NCI-H345 (cell line): ENCODE measurements at regions not wholly inside any gene's neighbourhood (a gene's known extent, or its start where the extent isn't known, plus 50 kb on each side); places are given as distances from the start of the nearest gene placed in this dataset.
"Not testable (repeated sequence)": the region's sequence is repeated elsewhere in the genome, so short reads cannot be mapped to it uniquely, and the experiment has no call there.

Experiments
- DNase-seq: peaks from one replicate; lab custom pipeline; 2025; lab: John Stamatoyannopoulos, UW

- no peak for DNase-seq
Measured at GRCh38 chr19:29054886-29055675, 157.9 kb downstream of the UQCRFS1 start.

GRCh38 chr19:29048873-29049272 lies 164.1 kb downstream of the UQCRFS1 start:
- DNase-seq: no peak

- DNase-seq: no peak
Measured at GRCh38 chr19:29045679-29046254, 167.2 kb downstream of the UQCRFS1 start.

- no peak for DNase-seq
Measured at GRCh38 chr19:29044037-29044436, 168.9 kb downstream of the UQCRFS1 start.

GRCh38 chr19:29042450-29042849 lies 170.5 kb downstream of the UQCRFS1 start:
- DNase-seq: no peak

GRCh38 chr19:29040951-29041350 lies 172.0 kb downstream of the UQCRFS1 start:
- DNase-seq: peak; percentile 95

- no peak for DNase-seq
Measured at GRCh38 chr19:29040292-29040691, 172.7 kb downstream of the UQCRFS1 start.

- DNase-seq: not testable (repeated sequence)
Measured at GRCh38 chr19:29039036-29039435, 173.9 kb downstream of the UQCRFS1 start.

- DNase-seq: no peak
Measured at GRCh38 chr19:29031216-29031615, 181.7 kb downstream of the UQCRFS1 start.

- no peak for DNase-seq
Measured at GRCh38 chr19:29029268-29029958, 183.5 kb downstream of the UQCRFS1 start.

GRCh38 chr19:29022599-29022998 lies 190.4 kb downstream of the UQCRFS1 start:
- no peak for DNase-seq

GRCh38 chr19:29022165-29022564 lies 190.8 kb downstream of the UQCRFS1 start:
- DNase-seq: no peak

- no peak for DNase-seq
Measured at GRCh38 chr19:29021232-29021916, 191.6 kb downstream of the UQCRFS1 start.

- DNase-seq: no peak
Measured at GRCh38 chr19:29019403-29019802, 193.5 kb downstream of the UQCRFS1 start.

GRCh38 chr19:29018542-29018941 lies 194.4 kb downstream of the UQCRFS1 start:
- no peak for DNase-seq

GRCh38 chr19:29017788-29018187 lies 195.2 kb downstream of the UQCRFS1 start:
- DNase-seq: no peak

- no peak for DNase-seq
Measured at GRCh38 chr19:29016926-29017760, 195.8 kb downstream of the UQCRFS1 start.

- no peak for DNase-seq
Measured at GRCh38 chr19:29016353-29016752, 196.6 kb downstream of the UQCRFS1 start.

GRCh38 chr19:29015569-29015968 lies 197.4 kb downstream of the UQCRFS1 start:
- DNase-seq: no peak

GRCh38 chr19:29014857-29015436 lies 198.0 kb downstream of the UQCRFS1 start:
- no peak for DNase-seq

GRCh38 chr19:29013988-29014387 lies 199.0 kb downstream of the UQCRFS1 start:
- DNase-seq: no peak
